ENCODE measurements at regions not wholly inside any gene's neighbourhood (a gene's known extent, or its start where the extent isn't known, plus 50 kb on each side); places are given as distances from the start of the nearest gene placed in this dataset.

DNA sequence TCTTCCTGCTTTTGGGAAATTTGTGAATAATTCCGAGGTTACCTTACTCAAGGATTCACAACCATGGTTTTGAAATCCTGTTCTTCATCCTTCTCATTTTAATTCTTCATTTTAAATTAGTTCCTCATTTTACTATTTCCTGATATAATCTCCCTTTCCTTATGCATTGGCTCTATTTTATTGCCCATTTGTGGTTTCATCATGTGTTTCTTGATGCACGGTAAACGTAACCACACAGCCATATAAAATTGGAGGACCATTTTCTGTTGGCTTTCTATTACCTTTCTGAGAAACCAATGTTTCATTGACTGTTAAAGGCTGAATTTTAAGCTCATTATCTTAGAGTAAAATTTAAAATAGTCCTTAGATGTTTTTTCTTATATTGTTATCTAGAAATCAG lies 100.3 kb upstream of the NDST4 start:
- DNase-seq (ENCODE audit: low spot score) = no peak
- in situ Hi-C loops (cut with HindIII; ENCODE audit: extremely low pct_ligation_motif_present, low pct_unique_long_range_greater_than_20kb) = no loop called here
- H3K27ac ChIP-seq (ENCODE audit: extremely low read length, insufficient read depth, low read length) = no peak overlapping the region
- no peaks in the 10 kb centered on the region for H3K4me1 ChIP-seq (ENCODE audit: insufficient read depth, low read length)
- H3K4me3 ChIP-seq (replicated peaks in 1 of 3; ENCODE audit: insufficient read depth in 1 of 3, low read depth in 2 of 3, low read length in 3 of 3) = no peak overlapping the region
- H4K20me1 ChIP-seq (ENCODE audit: insufficient read depth, low read length) = no peaks in the 10 kb centered on the region
- no peak for ATAC-seq
- H3K36me3 ChIP-seq (replicated peaks in 1 of 2; ENCODE audit: control insufficient read depth in 1 of 2, insufficient read depth in 2 of 2, low read length in 2 of 2) = no peaks in the 10 kb centered on the region
- POLR2A ChIA-PET = no interaction called here
- H3K79me2 ChIP-seq (ENCODE audit: insufficient read depth, low read length) = no peaks in the 10 kb centered on the region
- CTCF ChIA-PET (ENCODE audit: low intra/inter-chr PET ratio, low total read pairs) = no interaction called here
- no peak overlapping the region for H3K4me2 ChIP-seq (ENCODE audit: low read depth, low read length)
- WGBS (ENCODE audit: low lambda C conversion rate) = under 1% methylated on average over 3 of the region's 3 CpGs
- intact Hi-C loops (cut with micrococcal nuclease; ENCODE audit: unreplicated experiment) = no loop called here
- H3K9me3 ChIP-seq (ENCODE audit: low read length) = no peaks in the 10 kb centered on the region
- no peak for FAIRE-seq
- no peak overlapping the region for H3K9ac ChIP-seq (ENCODE audit: insufficient read depth, low read depth, low read length)
- no TSS peak for BruUV-seq (replicated peaks)
- TF ChIP-seq ZNF274 (CRISPR knock-in tag; IDR thresholded peaks at IDR 0.05) (no peak), ADNP (CRISPR knock-in tag; IDR thresholded peaks at IDR 0.05) (no peak), ZNF33B (CRISPR knock-in tag; IDR thresholded peaks at IDR 0.05) (no peak)
- TF ChIP-seq, protein P1, sequence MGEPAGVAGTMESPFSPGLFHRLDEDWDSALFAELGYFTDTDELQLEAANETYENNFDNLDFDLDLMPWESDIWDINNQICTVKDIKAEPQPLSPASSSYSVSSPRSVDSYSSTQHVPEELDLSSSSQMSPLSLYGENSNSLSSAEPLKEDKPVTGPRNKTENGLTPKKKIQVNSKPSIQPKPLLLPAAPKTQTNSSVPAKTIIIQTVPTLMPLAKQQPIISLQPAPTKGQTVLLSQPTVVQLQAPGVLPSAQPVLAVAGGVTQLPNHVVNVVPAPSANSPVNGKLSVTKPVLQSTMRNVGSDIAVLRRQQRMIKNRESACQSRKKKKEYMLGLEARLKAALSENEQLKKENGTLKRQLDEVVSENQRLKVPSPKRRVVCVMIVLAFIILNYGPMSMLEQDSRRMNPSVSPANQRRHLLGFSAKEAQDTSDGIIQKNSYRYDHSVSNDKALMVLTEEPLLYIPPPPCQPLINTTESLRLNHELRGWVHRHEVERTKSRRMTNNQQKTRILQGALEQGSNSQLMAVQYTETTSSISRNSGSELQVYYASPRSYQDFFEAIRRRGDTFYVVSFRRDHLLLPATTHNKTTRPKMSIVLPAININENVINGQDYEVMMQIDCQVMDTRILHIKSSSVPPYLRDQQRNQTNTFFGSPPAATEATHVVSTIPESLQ (CRISPR knock-in tag; conservative IDR thresholded peaks at IDR 0.05) = no peak
- no peaks in the 10 kb centered on the region for H3K27me3 ChIP-seq (ENCODE audit: control insufficient read depth in 1 of 2, insufficient read depth in 2 of 2, low read length in 2 of 2)
- no peak overlapping the region for H2AFZ ChIP-seq (ENCODE audit: low read length)

DNA sequence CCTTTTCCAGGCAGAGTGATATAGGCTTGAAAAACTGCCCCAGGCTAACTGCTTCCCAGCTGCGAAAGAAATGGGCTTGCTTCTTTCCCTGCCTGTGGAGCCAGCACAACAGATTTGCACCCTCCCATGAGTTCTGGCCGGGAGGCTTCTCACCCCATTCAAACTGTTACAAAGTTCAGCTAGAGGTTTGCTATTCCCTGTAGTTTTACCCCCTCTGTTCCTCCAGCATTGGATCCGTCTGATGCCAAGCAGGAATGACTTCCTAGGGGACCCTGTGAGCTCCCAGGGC lies 87.6 kb upstream of the NDST4 start:
- H3K9ac ChIP-seq (ENCODE audit: insufficient read depth, low read depth, low read length) = no peak overlapping the region
- CTCF ChIA-PET (ENCODE audit: low intra/inter-chr PET ratio, low total read pairs) = no interaction called here
- H4K20me1 ChIP-seq (ENCODE audit: insufficient read depth, low read length) = no peaks in the 10 kb centered on the region
- H3K4me1 ChIP-seq (ENCODE audit: insufficient read depth, low read length) = no peaks in the 10 kb centered on the region
- no peaks in the 10 kb centered on the region for H3K27me3 ChIP-seq (ENCODE audit: control insufficient read depth in 1 of 2, insufficient read depth in 2 of 2, low read length in 2 of 2)
- no peaks in the 10 kb centered on the region for H3K79me2 ChIP-seq (ENCODE audit: insufficient read depth, low read length)
- POLR2A ChIA-PET = no interaction called here
- 0% methylated on average over 2 of the region's 3 CpGs for WGBS (ENCODE audit: low lambda C conversion rate)
- FAIRE-seq = no peak
- intact Hi-C loops (cut with micrococcal nuclease; ENCODE audit: unreplicated experiment) = no loop called here
- in situ Hi-C loops (cut with HindIII; ENCODE audit: extremely low pct_ligation_motif_present, low pct_unique_long_range_greater_than_20kb) = no loop called here
- no peak overlapping the region for H3K4me3 ChIP-seq (replicated peaks in 1 of 3; ENCODE audit: insufficient read depth in 1 of 3, low read depth in 2 of 3, low read length in 3 of 3)
- no peak for ATAC-seq
- no TSS peak for BruUV-seq (replicated peaks)
- H2AFZ ChIP-seq (ENCODE audit: low read length) = no peak overlapping the region
- no peak overlapping the region for H3K27ac ChIP-seq (ENCODE audit: extremely low read length, insufficient read depth, low read length)
- H3K9me3 ChIP-seq (ENCODE audit: low read length) = no peaks in the 10 kb centered on the region
- H3K4me2 ChIP-seq (ENCODE audit: low read depth, low read length) = no peak overlapping the region
- no peak for DNase-seq (ENCODE audit: low spot score)
- no peaks in the 10 kb centered on the region for H3K36me3 ChIP-seq (replicated peaks in 1 of 2; ENCODE audit: control insufficient read depth in 1 of 2, insufficient read depth in 2 of 2, low read length in 2 of 2)
- no peak for TF ChIP-seq ZFAT (CRISPR knock-in tag; conservative IDR thresholded peaks at IDR 0.05)
- no peak for TF ChIP-seq RFX1 (IDR thresholded peaks at IDR 0.05)
- TF ChIP-seq MYC (CRISPR knock-in tag; IDR thresholded peaks at IDR 0.05; ENCODE audit: borderline replicate concordance) = no peak
- TF ChIP-seq, protein P2, sequence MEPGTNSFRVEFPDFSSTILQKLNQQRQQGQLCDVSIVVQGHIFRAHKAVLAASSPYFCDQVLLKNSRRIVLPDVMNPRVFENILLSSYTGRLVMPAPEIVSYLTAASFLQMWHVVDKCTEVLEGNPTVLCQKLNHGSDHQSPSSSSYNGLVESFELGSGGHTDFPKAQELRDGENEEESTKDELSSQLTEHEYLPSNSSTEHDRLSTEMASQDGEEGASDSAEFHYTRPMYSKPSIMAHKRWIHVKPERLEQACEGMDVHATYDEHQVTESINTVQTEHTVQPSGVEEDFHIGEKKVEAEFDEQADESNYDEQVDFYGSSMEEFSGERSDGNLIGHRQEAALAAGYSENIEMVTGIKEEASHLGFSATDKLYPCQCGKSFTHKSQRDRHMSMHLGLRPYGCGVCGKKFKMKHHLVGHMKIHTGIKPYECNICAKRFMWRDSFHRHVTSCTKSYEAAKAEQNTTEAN (CRISPR knock-in tag; conservative IDR thresholded peaks at IDR 0.05) = no peak
- TF ChIP-seq NFRKB (IDR thresholded peaks at IDR 0.05) = no peak
- no peak for TF ChIP-seq ADNP (CRISPR knock-in tag; IDR thresholded peaks at IDR 0.05)
- no peak for TF ChIP-seq SRF (IDR thresholded peaks at IDR 0.05; ENCODE audit: low read depth, low read length)
- no peak for TF ChIP-seq CENPX (CRISPR knock-in tag; IDR thresholded peaks at IDR 0.05)
- no peak for TF ChIP-seq STAT5B (CRISPR knock-in tag; IDR thresholded peaks at IDR 0.05)
- TF ChIP-seq ZNF572 (CRISPR knock-in tag; IDR thresholded peaks at IDR 0.05) = no peak
- TF ChIP-seq, protein P3, sequence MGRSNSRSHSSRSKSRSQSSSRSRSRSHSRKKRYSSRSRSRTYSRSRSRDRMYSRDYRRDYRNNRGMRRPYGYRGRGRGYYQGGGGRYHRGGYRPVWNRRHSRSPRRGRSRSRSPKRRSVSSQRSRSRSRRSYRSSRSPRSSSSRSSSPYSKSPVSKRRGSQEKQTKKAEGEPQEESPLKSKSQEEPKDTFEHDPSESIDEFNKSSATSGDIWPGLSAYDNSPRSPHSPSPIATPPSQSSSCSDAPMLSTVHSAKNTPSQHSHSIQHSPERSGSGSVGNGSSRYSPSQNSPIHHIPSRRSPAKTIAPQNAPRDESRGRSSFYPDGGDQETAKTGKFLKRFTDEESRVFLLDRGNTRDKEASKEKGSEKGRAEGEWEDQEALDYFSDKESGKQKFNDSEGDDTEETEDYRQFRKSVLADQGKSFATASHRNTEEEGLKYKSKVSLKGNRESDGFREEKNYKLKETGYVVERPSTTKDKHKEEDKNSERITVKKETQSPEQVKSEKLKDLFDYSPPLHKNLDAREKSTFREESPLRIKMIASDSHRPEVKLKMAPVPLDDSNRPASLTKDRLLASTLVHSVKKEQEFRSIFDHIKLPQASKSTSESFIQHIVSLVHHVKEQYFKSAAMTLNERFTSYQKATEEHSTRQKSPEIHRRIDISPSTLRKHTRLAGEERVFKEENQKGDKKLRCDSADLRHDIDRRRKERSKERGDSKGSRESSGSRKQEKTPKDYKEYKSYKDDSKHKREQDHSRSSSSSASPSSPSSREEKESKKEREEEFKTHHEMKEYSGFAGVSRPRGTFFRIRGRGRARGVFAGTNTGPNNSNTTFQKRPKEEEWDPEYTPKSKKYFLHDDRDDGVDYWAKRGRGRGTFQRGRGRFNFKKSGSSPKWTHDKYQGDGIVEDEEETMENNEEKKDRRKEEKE (IDR thresholded peaks at IDR 0.05) = no peak
- no peak for TF ChIP-seq CHD2 (IDR thresholded peaks at IDR 0.05; ENCODE audit: low read depth, low read length)
- TF ChIP-seq KDM5A (IDR thresholded peaks at IDR 0.05; ENCODE audit: borderline replicate concordance, low read length) = no peak
- no peak for TF ChIP-seq EEA1 (CRISPR knock-in tag; IDR thresholded peaks at IDR 0.05; ENCODE audit: borderline replicate concordance)

Measured in HepG2 (cell line).